ENCODE measurements at regions not wholly inside any gene's neighbourhood (a gene's known extent, or its start where the extent isn't known, plus 50 kb on each side); places are given as distances from the start of the nearest gene placed in this dataset.
A peak's percentile ranks its signal among the peaks of the same experiment; 100 is the strongest.
"Not testable (repeated sequence)": the region's sequence is repeated elsewhere in the genome, so short reads cannot be mapped to it uniquely, and the experiment has no call there.

DNA sequence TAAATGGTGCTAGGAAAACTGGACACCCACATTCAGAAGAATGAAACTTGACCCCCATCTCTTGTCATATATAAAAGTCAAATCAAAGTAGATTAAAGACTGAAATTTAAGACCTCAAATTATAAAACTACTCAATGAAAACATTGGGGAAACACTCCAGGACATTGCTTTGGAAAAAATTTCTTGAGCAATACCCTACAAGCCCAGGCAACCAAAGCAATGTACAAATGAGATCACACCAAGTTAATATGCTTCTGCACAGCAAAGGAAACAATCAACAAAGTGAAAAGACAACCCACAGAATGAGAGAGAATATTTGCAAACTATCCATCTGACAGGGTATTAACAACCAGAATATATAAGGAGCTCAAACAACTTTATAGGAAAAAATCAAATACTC, 407.9 kb upstream of the BTBD3 start:
- Mint-ChIP-seq H3K36me3 (ENCODE audit: low read depth) (peaks cover 11% of the 10 kb centered on the region), H3K4me3 (no peak overlapping the region)

DNA sequence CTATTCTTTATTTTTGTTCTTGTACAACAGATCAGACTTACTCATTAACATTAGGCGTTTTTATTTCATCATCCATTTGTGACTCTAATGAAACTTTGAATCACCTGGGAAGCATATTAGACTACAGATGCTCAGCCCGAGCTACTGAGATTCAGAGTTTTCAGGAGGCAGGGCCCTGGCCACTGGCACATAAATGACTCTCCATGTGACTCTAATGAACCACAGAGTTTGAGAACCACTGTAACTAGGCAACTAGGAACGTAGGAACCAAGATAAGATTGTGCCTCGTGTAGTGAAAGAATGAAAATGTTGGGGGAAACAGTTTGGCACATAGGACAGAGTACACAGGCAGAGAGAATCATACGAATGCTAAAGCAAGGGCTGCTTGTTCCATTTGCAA, 405.9 kb upstream of the BTBD3 start:
- Mint-ChIP-seq H3K9me3 (peaks cover 10% of the 10 kb centered on the region), H3K4me1 (no peaks in the 10 kb centered on the region), H3K27ac (ENCODE audit: unreplicated experiment) (no peak overlapping the region), H3K27me3 (ENCODE audit: low read depth) (no peaks in the 10 kb centered on the region), H3K4me3 (no peak overlapping the region), H3K36me3 (ENCODE audit: low read depth) (peaks cover 11% of the 10 kb centered on the region)
- DNase-seq (ENCODE audit: low read depth, low spot score) = no peak
- TF ChIP-seq, protein P1, sequence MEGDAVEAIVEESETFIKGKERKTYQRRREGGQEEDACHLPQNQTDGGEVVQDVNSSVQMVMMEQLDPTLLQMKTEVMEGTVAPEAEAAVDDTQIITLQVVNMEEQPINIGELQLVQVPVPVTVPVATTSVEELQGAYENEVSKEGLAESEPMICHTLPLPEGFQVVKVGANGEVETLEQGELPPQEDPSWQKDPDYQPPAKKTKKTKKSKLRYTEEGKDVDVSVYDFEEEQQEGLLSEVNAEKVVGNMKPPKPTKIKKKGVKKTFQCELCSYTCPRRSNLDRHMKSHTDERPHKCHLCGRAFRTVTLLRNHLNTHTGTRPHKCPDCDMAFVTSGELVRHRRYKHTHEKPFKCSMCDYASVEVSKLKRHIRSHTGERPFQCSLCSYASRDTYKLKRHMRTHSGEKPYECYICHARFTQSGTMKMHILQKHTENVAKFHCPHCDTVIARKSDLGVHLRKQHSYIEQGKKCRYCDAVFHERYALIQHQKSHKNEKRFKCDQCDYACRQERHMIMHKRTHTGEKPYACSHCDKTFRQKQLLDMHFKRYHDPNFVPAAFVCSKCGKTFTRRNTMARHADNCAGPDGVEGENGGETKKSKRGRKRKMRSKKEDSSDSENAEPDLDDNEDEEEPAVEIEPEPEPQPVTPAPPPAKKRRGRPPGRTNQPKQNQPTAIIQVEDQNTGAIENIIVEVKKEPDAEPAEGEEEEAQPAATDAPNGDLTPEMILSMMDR (conservative IDR thresholded peaks at IDR 0.05) = no peak

More for the DNA sequence above, 407.9 kb upstream of the BTBD3 start:
- TF ChIP-seq, protein P1 (conservative IDR thresholded peaks at IDR 0.05) = no peak
- Mint-ChIP-seq H3K27ac (ENCODE audit: unreplicated experiment) (no peak overlapping the region), H3K27me3 (ENCODE audit: low read depth) (no peaks in the 10 kb centered on the region), H3K4me1 (no peaks in the 10 kb centered on the region), H3K9me3 (peaks cover 13% of the 10 kb centered on the region)
- DNase-seq (ENCODE audit: low read depth, low spot score) = no peak

DNA sequence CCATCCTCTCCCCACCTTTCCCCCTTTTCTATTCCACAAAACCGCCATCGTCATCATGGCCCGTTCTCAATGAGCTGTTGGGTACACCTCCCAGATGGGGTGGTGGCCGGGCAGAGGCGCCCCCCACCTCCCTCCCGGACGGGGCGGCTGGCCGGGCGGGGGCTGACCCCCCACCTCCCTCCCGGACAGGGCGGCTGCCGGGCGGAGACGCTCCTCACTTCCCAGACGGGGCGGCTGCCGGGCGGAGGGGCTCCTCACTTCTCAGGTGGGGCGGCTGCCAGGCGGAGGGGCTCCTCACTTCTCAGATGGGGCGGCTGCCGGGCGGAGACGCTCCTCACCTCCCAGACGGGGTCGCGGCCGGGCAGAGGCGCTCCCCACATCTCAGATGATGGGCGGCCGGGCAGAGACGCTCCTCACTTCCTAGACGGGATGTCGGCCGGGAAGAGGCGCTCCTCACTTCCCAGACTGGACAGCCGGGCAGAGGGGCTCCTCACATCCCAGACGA, 404.4 kb upstream of the BTBD3 start:
- H3K9me3 Mint-ChIP-seq = peaks cover 13% of the 10 kb centered on the region
- DNase-seq (ENCODE audit: low read depth, low spot score); H3K4me1 Mint-ChIP-seq; H3K4me3 Mint-ChIP-seq; H3K36me3 Mint-ChIP-seq (ENCODE audit: low read depth); H3K27me3 Mint-ChIP-seq (ENCODE audit: low read depth); H3K27ac Mint-ChIP-seq (ENCODE audit: unreplicated experiment): not testable (repeated sequence)

DNA sequence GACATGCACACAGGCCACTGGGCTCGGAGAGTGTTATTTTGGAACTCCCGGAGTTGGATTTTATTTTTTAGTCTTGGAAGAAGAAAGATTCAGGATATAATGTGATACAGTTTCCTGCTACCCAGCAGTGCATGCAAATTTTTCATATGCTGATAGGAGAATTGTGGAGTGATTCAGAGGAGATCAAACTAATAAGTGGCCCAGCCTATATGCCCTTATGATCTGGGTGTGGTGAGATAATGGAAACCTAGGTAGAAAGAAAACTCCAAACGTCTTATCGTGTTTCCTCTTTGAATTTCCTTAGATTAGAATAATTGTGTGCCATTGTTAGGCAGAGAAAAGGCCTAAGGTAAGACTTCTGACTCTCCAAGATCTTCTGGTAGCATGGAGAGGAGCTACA, 401.2 kb upstream of the BTBD3 start:
- TF ChIP-seq, protein P1 (conservative IDR thresholded peaks at IDR 0.05) = no peak
- no peak overlapping the region for H3K27ac Mint-ChIP-seq (ENCODE audit: unreplicated experiment)
- no peak overlapping the region for H3K4me3 Mint-ChIP-seq
- peaks cover 6% of the 10 kb centered on the region for H3K36me3 Mint-ChIP-seq (ENCODE audit: low read depth)
- H3K9me3 Mint-ChIP-seq = peaks cover 7% of the 10 kb centered on the region
- DNase-seq (ENCODE audit: low read depth, low spot score) = no peak
- no peaks in the 10 kb centered on the region for H3K4me1 Mint-ChIP-seq
- no peaks in the 10 kb centered on the region for H3K27me3 Mint-ChIP-seq (ENCODE audit: low read depth)

DNA sequence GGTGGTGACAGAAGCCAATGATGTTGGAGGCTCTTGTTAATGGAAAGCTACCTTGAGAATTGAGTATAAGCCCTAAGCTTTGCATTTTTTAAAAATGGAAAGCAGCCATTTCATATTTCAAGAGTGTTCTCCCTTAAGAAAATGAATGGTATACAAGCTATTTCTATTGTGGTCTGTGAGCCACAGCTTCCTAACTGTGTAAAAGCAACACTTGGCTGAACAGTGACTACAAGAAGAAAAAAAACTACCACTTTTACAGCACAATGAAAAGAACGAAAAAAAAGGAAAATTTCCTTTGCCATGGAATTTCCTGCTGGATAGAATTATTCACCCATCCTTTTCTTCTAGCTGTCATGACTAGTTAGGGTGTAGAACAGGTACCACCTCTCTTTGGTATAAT, 397.1 kb upstream of the BTBD3 start:
- H3K4me3 Mint-ChIP-seq = no peak overlapping the region
- DNase-seq (ENCODE audit: low read depth, low spot score) = no peak
- peaks cover 4% of the 10 kb centered on the region for H3K36me3 Mint-ChIP-seq (ENCODE audit: low read depth)
- H3K27me3 Mint-ChIP-seq (ENCODE audit: low read depth) = no peaks in the 10 kb centered on the region
- no peak overlapping the region for H3K27ac Mint-ChIP-seq (ENCODE audit: unreplicated experiment)
- H3K9me3 Mint-ChIP-seq = peaks cover 10% of the 10 kb centered on the region
- no peaks in the 10 kb centered on the region for H3K4me1 Mint-ChIP-seq
- TF ChIP-seq, protein P1 (conservative IDR thresholded peaks at IDR 0.05) = no peak

DNA sequence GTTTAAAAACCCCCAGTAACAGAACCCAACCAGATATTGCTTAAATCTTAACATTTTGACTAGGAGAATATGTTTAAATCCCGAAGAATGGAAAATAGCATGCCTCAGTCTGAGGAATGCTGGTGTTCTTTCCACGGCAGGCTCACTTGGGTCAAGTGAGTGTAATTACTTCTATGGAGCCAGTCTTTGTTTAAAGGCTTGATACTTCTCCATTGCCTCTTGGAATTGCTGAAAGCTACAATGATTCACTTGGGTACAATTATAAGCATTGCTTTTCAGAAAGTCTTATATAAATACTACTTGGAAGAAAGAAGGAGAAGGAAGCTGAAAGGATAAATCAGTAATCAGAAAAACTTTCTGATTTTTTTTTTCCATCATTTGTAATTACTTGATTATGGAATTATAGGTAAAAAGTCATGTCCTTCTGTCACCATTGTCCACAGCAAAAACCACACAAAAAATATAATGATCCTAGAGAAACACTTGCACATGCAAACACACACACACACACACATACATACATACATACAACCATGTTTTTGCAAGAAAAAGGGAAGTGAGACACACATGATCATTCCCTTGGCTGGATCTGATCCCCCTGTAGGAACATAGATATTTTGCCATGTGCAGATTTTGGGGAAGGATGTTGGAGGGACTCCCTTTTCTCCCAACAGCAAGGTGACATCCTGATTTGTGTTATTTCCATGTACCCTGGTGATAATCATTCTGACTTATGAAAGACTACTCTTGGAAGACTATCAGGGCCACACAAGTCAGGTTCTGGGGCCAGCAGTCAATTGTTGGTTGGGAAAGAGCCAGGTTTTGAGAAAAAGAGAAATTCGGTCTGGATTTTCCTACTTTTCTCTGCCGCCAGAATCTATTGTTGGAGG, 396.0 kb upstream of the BTBD3 start:
- Mint-ChIP-seq H3K4me3 (no peak overlapping the region), H3K9me3 (peaks cover 10% of the 10 kb centered on the region), H3K27ac (ENCODE audit: unreplicated experiment) (peak overlapping the region; percentile 13), H3K27me3 (ENCODE audit: low read depth) (no peaks in the 10 kb centered on the region), H3K4me1 (no peaks in the 10 kb centered on the region), H3K36me3 (ENCODE audit: low read depth) (peaks cover 4% of the 10 kb centered on the region)
- DNase-seq (ENCODE audit: low read depth, low spot score) = no peak
- TF ChIP-seq, protein P1 (conservative IDR thresholded peaks at IDR 0.05) = no peak

Data from neural crest cell (in vitro differentiated cells).